ENCODE measurements at regions not wholly inside any gene's neighbourhood (a gene's known extent, or its start where the extent isn't known, plus 50 kb on each side); places are given as distances from the start of the nearest gene placed in this dataset.
"Not testable (repeated sequence)": the region's sequence is repeated elsewhere in the genome, so short reads cannot be mapped to it uniquely, and the experiment has no call there.

DNA sequence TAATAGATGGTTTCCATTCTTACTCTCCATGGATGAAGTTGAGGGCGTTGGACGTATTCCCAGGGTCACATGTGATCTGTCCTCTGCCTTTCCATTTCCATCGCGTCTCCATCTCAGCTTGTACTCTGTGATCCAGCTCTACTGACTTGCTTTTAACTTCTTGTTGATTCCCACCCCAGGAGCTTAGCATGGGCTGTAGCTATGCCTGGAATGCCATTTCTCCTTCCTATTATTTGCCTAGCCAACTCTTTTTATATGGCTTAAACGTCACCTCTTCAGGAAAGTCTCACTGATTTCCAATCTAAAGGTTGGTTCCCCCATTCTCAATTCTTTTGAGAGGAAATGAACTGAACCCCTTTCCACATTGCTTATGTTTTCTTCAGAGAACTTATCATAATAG lies 475.9 kb downstream of the XYLT1 start:
- no peak for DNase-seq

DNA sequence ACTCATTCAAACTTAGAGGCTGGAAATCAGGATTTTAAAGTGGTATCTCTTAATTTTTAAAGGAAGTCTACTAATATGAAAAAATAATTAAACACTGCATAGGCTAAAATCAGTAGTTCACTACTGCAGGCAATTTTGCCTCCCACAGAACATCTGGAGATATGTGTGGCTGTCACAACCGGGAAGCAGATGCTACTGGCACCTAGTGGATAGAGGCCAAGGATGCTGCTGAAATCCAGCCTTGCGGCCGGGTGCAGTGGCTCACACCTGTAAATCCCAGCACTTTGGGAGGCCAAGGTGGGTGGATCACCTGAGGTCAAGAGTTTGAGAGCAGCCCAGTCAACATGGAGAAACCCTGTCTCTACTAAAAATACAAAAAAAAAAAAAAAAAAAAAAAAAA lies 473.9 kb downstream of the XYLT1 start:
- no peak for DNase-seq

DNA sequence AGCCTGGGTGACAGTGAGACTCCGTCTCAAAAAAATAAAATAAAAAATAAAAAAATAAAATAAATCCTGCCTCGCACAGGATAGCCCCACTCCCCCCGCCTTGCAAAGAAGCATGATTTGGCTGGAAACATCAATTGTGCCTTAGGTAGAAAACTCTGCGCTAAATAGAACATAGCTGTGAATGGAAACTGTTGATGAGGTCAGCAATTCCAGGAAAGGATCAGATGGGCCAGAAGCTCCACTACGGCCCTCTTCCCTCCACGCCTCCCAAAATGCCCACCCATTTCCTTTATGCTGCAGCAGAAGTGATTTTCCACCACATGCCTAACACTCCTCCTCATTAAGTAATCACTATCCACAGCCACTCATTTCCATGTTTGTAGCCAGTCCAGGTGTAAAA lies 473.4 kb downstream of the XYLT1 start:
- DNase-seq: no peak

DNA sequence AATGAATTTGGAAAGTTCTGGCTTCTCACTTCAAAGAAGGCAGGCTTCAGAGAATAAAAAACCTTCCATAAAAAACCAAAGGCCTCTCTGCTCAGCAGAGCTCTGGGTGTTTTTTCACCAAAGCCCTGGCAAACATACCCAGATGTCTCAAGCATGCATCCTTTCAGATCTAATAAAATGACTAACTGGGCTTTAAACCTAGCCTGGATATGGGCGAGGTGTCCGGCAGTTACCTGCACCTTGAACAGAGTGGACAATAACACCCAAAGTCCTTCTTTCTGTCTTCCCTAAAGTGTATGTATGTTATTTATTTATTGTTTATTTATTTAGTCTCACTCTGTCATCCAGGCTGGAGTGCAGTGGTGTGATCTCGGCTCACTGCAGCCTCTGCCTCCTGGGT lies 469.3 kb downstream of the XYLT1 start:
- no peak for DNase-seq

DNA sequence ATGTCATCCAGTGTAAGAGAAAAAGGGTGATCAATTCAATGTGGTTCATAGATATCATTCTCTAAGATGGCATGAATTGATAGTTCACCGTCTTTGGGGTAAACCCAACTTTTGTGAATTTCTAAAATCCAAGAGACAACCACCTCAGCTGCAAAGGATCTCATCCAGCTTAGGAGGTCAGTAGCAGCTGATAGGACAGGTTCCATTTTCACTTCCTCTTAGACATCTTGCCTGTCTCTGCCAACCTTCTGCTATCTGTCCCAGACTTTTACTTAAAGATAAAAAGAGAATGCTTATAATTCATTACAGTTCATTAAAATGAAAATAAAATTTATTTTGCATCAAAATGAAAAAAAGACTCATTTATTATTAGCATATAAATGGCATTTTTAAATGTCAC lies 468.2 kb downstream of the XYLT1 start:
- DNase-seq: no peak

DNA sequence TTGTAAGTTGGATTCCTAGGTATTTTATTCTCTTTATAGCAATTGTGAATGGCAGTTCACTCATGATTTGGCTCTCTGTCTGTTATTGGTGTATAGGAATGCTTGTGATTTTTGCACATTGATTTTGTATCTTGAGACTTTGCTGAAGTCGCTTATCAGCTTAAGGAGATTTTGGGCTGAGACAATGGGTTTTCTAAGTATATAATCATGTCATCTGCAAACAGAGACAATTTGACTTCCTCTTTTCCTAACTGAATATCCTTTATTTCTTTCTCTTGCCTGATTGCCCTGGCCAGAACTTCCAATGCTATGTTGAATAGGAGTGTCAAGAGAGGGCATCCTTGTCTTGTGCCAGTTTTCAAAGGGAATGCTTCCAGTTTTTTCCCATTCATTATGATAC lies 464.8 kb downstream of the XYLT1 start:
- not testable (repeated sequence) for DNase-seq

DNA sequence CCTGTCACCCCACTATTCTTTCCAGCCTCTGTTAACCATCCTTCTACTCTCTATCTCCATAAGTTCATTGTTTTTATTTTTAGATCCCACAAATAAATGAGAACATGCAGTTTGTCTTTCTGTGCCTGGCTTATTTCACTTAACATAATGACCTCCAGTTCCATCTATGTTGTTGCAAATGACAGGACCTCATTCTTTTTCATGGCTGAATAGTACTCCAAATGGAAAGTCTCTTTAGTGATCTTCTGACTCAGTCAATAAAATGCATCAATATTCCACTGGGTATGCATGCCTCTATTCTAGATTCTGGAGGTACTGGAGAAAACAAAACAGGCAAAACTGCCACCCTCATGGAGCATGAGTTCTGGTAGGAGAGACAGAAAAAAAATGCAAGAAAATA lies 459.0 kb downstream of the XYLT1 start:
- no peak for DNase-seq

DNA sequence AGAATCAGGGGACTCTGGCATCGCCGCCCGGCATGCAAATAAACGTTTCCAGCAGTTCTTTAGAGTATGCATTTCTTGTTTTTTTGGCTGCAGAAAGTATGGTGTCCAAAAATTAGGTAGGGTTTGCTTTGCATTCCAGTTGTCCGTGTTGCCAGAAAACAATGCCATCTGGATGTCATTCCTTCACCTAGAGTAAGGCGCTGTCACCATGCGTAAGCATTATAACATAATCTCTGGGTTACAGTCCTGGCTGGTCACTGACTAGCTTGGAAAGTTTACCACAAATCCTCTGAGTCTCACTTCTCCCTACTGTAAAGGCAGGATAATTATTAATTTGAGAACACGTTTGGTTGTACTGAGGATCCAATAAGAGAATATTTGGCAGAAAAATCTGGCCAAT lies 457.7 kb downstream of the XYLT1 start:
- DNase-seq: no peak

DNA sequence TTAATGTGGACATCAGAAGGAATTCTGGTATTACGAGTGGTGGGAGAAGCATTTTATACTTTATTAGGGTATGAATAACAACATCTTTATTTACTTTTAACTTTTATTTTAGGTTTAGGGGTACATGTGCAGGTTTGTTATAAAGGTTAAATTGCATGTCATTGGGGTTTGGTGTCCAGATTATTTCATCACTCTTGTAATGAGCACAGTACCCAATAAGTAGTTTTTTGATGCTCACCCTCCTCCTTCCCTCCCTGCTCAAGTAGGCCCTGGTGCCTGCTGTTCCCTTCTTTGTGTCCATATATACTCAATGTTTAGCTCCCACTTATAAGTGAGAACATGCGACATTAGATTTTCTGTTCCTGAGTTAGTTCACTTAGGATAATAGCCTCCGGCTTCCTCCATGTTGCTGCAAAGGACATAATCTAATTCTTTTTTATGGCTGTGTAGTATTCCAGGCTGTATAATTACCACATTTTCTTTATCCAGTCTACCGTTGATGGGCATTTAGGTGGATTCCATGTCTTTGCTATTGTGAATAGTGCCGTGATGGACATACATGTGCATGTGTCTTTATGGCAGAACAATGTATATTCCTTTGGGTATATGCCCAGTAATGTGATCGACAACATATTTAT lies 456.2 kb downstream of the XYLT1 start:
- DNase-seq: no peak

DNA sequence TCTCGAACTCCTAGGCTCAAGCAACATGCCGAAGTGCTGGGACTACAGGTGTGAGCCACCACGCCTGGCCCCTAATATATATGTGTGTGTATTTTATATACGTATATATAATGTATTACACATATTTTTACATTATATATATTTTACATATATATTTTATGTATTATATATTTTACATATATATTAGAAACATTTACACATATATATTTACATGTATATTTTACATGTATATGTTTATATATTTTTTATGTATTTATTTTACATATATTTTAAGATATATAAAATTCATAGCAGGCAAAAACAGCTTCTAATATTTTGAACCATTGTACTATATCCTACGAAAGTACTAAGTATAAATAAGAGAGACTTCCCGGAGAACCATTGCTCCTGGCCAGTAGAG lies 455.1 kb downstream of the XYLT1 start:
- no peak for DNase-seq

DNA sequence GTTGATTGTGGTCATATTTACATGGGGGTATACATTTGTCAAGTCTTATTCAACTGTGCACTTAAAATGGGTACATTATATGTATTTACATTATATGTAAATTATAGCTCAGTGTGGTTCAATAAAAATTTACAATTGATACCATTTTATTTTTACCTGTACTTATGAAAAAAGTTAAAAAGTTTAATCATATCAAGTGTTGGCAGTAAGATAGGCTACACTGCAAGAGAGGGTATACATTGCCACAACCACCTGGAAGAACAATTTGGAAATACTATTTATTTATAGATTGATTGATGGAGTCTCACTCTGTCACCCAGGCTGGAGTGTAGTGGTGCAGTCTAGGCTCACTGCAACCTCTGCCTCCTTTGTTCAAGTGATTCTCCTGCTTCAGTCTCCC lies 453.3 kb downstream of the XYLT1 start:
- no peak for DNase-seq

DNA sequence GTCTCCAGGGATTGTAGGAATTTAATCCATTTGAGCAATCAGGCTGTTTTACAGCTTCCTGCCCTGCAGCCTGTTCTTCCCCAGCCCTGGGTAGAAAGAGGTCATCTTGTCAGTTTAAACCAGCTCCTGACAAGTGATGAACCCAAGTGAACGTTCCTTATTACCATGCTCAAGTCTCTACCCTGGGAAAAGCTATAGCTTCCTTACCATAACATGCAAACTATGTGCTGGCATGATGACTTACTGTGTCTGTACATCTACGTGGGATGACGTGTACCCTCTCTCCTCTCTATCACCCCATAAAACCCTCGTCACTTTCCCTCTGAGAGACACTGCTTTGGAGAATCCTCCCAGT lies 452.2 kb downstream of the XYLT1 start:
- no peak for DNase-seq

DNA sequence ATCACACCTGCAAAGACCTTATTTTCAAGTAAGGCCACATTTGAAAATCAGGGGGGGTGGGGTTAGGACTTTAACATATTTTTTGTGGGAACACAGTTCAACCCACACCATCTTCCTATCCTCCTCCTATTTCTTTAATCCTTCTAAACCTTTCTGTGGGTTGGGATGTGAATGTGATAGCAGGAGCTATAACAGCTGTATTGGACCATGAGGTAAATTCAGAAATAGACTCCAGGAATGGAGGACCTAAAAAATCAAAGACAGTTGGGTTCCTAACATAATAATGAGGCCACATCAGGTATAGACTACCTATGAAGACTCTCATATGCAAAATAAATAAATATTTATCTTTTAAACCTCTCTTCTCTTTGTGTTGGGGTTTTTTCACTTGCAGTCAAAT lies 451.4 kb downstream of the XYLT1 start:
- no peak for DNase-seq

DNA sequence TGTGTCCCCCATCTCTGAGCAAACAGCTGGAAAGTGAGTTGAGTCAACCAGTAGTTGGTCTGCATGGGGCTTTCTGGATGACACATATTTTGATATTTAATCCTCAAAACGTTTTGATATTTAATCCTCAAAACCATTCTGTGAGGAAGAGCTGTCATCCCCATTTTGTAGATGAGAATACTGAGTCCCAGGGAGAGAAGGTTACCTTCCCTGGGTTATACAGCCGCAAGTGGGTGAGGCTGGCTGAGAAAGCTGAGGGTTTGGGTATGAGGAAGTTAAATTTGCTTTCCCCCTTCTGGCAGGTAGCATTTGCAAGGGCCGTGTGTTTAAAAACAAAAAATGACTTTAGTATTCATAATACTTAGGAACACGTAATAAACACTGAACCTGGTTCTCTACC lies 447.2 kb downstream of the XYLT1 start:
- no peak for DNase-seq

DNA sequence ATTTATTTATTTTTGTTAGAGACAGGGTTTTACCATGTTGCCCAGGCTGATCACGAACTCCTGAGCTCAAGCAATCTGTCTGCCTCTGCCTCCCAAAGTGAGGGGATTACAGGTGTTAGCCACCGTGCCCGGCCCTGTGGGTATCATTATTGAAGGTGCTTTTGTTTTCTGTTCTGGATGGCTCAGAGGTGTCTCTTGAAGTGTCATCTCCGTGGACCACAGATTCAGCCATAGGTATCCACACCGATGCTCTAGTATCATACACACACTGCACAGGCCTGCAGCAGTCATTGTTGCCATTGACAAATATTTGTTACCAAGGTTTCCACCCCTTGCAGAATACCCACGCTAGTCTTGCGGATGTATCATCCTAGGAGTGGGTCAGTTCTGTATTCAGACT lies 446.2 kb downstream of the XYLT1 start:
- no peak for DNase-seq

DNA sequence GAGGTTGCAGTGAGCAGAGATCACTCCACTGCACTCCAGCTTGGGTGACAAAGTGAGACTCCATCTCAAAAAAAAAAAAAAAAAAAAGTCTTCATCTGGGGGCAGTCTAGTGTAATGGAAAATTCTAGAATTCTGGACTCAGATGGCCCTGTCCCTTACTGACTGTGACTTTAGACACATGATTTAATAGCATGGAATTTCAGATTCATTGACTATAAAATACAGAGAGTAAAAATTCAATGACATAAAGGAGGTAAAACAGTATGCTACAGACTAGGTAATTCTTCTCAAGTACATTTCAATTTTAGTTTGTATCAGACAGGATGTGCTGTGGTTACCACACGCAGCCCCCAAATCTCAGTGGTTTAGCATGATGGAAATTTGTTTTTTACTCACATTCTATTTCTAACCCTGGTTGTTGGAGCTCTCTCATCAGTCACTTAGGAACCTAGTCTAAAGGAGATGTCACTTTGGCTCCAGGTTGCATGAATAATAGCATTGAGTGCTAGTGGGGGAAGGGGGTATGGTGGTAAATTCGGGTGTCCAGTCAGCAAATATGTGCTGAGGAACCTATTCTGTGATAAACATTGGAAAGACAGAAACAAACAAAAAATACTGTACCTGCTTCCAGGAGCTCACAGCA lies 444.0 kb downstream of the XYLT1 start:
- no peak for DNase-seq

DNA sequence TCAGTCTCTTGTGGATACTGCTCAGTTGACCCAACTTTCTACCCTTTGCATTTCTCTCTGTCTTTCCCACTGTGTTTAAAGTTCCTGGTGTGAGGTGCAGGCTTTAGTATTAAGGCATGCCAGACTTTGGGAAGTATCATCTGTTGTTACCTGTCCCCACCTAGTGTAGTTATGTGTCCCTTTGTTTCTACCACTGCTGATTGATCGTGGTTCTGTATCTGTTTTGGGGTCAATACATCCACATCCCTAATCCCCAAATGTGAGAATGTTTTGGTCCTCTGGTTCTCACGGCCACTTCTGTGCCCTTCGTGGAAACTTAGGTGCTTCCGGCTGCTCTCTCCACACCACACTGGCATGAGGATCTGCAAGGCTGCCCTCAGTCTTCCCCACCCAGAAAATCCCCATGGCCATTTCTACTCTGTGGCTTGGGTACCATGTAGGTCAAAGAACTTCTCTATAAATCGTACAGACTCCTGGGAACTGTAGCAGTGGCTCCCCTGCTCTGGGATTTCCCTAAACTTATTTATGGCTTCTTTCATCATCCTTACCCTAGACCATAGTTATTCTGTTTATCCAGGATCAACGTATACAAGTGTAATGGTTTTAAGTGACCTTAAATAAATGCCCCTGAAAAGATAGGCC lies 443.2 kb downstream of the XYLT1 start:
- DNase-seq: no peak

DNA sequence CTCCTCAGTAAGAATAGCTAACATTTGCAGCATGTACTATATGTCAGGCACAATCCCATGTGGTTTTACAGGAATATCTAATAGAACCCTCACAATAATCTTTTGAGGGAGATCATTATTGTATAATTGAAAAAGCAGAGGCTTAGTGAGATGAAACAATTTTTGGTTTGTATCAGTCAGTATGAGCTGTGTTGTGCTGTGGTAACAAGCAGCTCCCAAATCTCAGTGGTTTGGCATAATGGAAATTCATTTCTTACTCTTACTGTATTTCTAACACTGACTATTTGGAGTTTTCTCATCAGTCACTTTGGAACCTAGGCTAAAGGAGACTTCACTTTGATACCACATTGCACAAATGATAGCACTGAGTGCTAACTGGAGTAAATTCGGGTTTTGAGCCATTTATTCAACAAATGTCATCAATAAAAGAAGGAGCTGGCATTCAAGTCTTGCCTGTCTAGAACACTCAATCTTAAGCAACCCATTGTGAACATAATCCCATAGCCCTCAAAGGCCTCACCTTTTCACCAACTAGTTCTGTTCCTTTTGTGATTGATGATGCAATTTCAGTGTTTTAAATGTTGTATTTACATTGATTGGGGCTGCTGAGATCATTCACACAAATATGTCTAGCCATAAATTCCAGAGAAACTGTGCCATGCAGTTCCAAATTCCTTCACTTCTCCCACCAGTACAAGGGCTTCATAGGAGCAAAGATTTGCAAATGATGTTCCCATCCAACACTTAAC lies 441.0 kb downstream of the XYLT1 start:
- no peak for DNase-seq

DNA sequence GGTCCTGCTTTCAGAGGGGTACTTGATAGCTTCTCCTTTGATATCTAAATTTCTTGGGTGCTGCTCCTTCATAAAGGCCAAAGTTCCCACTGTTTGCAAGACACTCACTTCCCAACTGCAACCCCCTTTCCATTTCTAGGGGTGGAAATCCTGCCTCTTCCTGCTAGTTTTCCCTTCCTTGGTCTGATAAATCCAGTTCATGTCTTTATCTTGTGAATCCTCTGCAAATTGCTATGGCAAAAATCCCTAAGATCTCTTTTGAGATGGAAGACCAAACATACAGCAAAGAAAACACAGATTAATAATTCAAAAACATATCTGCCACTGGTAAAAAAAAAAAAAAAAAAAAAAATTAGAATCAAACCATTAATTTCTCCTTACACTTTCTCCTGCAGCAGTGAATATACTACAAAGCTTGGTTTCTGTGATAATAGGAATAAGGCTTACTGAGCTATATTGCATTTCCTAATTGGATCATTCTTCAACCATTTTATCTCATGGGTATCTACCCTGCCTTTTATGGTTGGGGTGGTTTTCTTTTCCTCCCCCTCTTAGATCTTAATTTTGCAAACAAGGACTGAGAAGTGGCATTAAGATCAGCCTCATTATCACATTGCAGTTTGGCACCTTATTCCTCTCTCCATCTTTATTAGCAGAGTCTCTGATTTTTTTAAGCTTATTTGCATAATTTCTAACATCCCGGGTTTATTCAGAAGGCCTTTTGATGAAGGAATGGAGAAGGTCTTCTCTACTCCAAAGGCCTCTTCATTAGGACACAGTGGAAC lies 439.1 kb downstream of the XYLT1 start:
- DNase-seq: no peak

DNA sequence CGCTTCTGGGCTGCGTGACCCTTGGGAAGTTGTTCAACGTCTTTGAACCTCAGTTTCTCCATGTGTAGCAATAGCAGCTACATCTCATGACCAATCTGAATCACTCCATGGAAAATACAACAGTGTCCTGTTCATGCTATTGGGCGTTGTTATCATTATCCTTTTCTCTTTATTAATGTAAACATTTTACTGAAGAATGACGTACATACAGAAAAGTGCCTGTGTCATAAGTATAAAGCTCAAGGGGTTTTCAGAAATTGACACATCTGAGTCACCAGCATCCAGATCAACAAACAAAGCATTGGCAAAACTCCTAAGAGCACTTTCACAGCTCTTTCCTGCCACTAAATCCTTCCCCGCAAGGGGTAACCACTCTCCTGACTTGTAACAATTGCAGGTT lies 438.4 kb downstream of the XYLT1 start:
- DNase-seq: no peak

DNA sequence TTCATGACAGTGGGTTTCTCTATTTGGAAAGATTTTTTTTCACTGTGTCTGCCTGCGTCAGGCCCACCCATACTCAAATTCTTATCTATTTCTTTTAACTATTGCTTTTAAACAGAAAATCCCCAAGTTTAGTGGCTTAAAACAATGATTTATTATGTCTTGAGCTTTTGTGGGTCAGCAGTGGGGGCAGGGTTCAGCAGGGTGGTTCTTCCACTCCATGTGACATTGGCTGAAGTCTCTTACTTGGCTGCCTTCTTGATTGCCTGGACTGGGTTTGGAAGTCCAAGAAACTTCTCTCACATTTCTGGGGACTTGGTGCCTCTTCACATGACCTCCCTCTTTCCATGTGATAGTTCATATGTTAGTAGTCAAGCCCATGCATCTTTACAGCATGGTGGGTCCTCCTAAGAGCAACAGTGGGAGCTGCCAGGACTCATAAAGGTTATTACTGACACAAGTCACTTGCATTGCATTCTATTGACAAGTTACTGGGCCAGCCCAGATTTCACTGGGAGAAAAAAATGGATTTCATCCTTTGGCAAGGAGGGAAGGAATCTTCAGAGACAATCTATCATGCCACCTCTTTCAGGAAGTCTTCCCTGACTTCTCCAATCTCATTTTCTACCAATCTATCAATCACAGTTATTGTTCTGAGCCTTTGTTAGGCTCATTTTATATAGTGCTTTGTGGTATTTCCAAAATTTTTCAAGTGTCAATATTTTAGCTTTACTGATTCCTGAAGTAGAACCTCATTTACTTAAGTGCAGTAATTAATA lies 436.1 kb downstream of the XYLT1 start:
- no peak for DNase-seq
